ENCODE measurements at regions not wholly inside any gene's neighbourhood (a gene's known extent, or its start where the extent isn't known, plus 50 kb on each side); places are given as distances from the start of the nearest gene placed in this dataset.
A peak's percentile ranks its signal among the peaks of the same experiment; 100 is the strongest.

DNA sequence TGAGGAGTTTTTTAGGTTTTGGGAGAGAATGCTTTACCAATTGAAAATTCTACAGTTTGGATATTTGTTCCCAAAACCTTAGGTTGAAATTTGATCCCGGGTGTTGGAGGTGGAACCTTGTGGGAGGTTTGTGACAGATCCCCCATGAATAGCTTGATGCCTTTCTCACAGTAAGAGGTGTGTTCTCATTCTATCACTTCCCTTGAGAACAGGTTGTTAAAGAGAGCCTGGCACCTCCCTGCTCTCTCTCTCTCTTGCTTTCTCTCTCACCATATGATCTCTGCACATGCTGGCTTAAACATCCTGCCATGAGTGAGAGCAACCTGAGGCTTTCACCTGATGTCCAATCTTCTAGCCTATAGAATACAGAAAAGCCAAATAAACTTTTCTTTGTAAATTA, 1475.5 kb upstream of the AGA start:
- TF ChIP-seq CTCF (IDR thresholded peaks at IDR 0.05; ENCODE audit: insufficient read depth, low read depth, low read length): no peak
- no peak for TF ChIP-seq EZH2 (IDR thresholded peaks at IDR 0.05; ENCODE audit: insufficient read depth, low read length)
- FAIRE-seq (no peak), DNase-seq (ENCODE audit: low read depth) (no peak)
- Histone ChIP-seq H3K9me3 (ENCODE audit: insufficient read depth, low read depth, low read length) (peaks cover 6% of the 10 kb centered on the region), H3K4me2 (ENCODE audit: low read length) (no peak overlapping the region), H3K27ac (ENCODE audit: low read depth, low read length) (no peak overlapping the region), H3K9ac (ENCODE audit: low read length) (no peak overlapping the region), H3K4me3 (ENCODE audit: insufficient read depth, low read depth, low read length) (no peak overlapping the region), H3K4me1 (ENCODE audit: insufficient read depth, low read length) (no peaks in the 10 kb centered on the region), H2AFZ (ENCODE audit: low read depth, low read length) (no peak overlapping the region), H4K20me1 (ENCODE audit: insufficient read depth, low read length) (no peaks in the 10 kb centered on the region), H3K79me2 (ENCODE audit: insufficient read depth, low read length) (no peaks in the 10 kb centered on the region), H3K36me3 (ENCODE audit: insufficient read depth, low read length) (no peaks in the 10 kb centered on the region), H3K27me3 (ENCODE audit: insufficient read depth, low read length) (no peaks in the 10 kb centered on the region)
- Mint-ChIP-seq H3K9me3 (ENCODE audit: unreplicated experiment) (no peaks in the 10 kb centered on the region), H3K36me3 (ENCODE audit: low read depth, unreplicated experiment) (no peaks in the 10 kb centered on the region), H3K27me3 (ENCODE audit: low read depth, unreplicated experiment) (no peaks in the 10 kb centered on the region), H3K27ac (ENCODE audit: unreplicated experiment) (no peak overlapping the region), H3K4me3 (ENCODE audit: unreplicated experiment) (no peak overlapping the region), H3K4me1 (ENCODE audit: low read depth, unreplicated experiment) (no peaks in the 10 kb centered on the region)

DNA sequence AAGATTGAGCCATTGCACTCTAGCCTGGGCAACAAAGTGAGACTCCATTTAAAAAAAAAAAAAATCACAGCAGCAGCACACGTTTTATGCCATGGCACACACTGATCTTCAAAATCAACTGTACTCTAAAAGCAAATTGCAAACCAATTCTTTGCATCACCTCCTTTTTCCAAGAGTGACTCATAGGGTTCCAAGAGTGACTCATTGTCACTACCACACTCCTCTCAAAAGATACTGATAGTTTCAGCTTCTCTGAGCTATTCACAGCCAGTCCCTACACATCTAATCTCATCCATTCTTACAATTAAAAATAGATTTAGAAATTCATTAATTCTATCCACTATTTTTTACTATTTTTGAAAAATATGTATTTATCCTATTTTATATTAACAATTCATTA, 1494.9 kb upstream of the AGA start:
- H3K27ac ChIP-seq (ENCODE audit: low read depth, low read length): no peak overlapping the region
- FAIRE-seq: no peak
- H3K4me3 ChIP-seq (ENCODE audit: insufficient read depth, low read depth, low read length): no peak overlapping the region
- H2AFZ ChIP-seq (ENCODE audit: low read depth, low read length): no peak overlapping the region
- Mint-ChIP-seq H3K4me3 (ENCODE audit: unreplicated experiment) (no peak overlapping the region), H3K27ac (ENCODE audit: unreplicated experiment) (no peak overlapping the region), H3K4me1 (ENCODE audit: low read depth, unreplicated experiment) (peaks cover 2% of the 10 kb centered on the region), H3K9me3 (ENCODE audit: unreplicated experiment) (no peaks in the 10 kb centered on the region), H3K27me3 (ENCODE audit: low read depth, unreplicated experiment) (no peaks in the 10 kb centered on the region), H3K36me3 (ENCODE audit: low read depth, unreplicated experiment) (no peaks in the 10 kb centered on the region)
- no peaks in the 10 kb centered on the region for H3K79me2 ChIP-seq (ENCODE audit: insufficient read depth, low read length)
- no peak overlapping the region for H3K4me2 ChIP-seq (ENCODE audit: low read length)
- H3K36me3 ChIP-seq (ENCODE audit: insufficient read depth, low read length): no peaks in the 10 kb centered on the region
- H4K20me1 ChIP-seq (ENCODE audit: insufficient read depth, low read length): no peaks in the 10 kb centered on the region
- H3K9ac ChIP-seq (ENCODE audit: low read length): no peak overlapping the region
- TF ChIP-seq EZH2 (IDR thresholded peaks at IDR 0.05; ENCODE audit: insufficient read depth, low read length): no peak
- no peak for TF ChIP-seq CTCF (IDR thresholded peaks at IDR 0.05; ENCODE audit: insufficient read depth, low read depth, low read length)
- no peaks in the 10 kb centered on the region for H3K4me1 ChIP-seq (ENCODE audit: insufficient read depth, low read length)
- peak; percentile 5 for DNase-seq (ENCODE audit: low read depth)
- H3K9me3 ChIP-seq (ENCODE audit: insufficient read depth, low read depth, low read length): no peaks in the 10 kb centered on the region
- H3K27me3 ChIP-seq (ENCODE audit: insufficient read depth, low read length): no peaks in the 10 kb centered on the region

- Mint-ChIP-seq H3K27me3 (ENCODE audit: low read depth, unreplicated experiment) (no peaks in the 10 kb centered on the region), H3K9me3 (ENCODE audit: unreplicated experiment) (no peaks in the 10 kb centered on the region), H3K4me3 (ENCODE audit: unreplicated experiment) (no peak overlapping the region), H3K36me3 (ENCODE audit: low read depth, unreplicated experiment) (no peaks in the 10 kb centered on the region), H3K27ac (ENCODE audit: unreplicated experiment) (no peak overlapping the region), H3K4me1 (ENCODE audit: low read depth, unreplicated experiment) (peaks cover 2% of the 10 kb centered on the region)
- no peak overlapping the region for H2AFZ ChIP-seq (ENCODE audit: low read depth, low read length)
- no peaks in the 10 kb centered on the region for H3K4me1 ChIP-seq (ENCODE audit: insufficient read depth, low read length)
- no peak overlapping the region for H3K4me3 ChIP-seq (ENCODE audit: insufficient read depth, low read depth, low read length)
- H3K27ac ChIP-seq (ENCODE audit: low read depth, low read length): no peak overlapping the region
- TF ChIP-seq CTCF (IDR thresholded peaks at IDR 0.05; ENCODE audit: insufficient read depth, low read depth, low read length): no peak
- TF ChIP-seq EZH2 (IDR thresholded peaks at IDR 0.05; ENCODE audit: insufficient read depth, low read length): no peak
- H3K36me3 ChIP-seq (ENCODE audit: insufficient read depth, low read length): no peaks in the 10 kb centered on the region
- no peaks in the 10 kb centered on the region for H4K20me1 ChIP-seq (ENCODE audit: insufficient read depth, low read length)
- H3K4me2 ChIP-seq (ENCODE audit: low read length): no peak overlapping the region
- H3K27me3 ChIP-seq (ENCODE audit: insufficient read depth, low read length): no peaks in the 10 kb centered on the region
- no peaks in the 10 kb centered on the region for H3K9me3 ChIP-seq (ENCODE audit: insufficient read depth, low read depth, low read length)
- DNase-seq (ENCODE audit: low read depth) (no peak), FAIRE-seq (no peak)
- H3K79me2 ChIP-seq (ENCODE audit: insufficient read depth, low read length): no peaks in the 10 kb centered on the region
- H3K9ac ChIP-seq (ENCODE audit: low read length): no peak overlapping the region
Measured at GRCh38 chr4:178941975-178942374, 1499.7 kb upstream of the AGA start.
